GM18519 (cell line): ENCODE measurements at regions not wholly inside any gene's neighbourhood (a gene's known extent, or its start where the extent isn't known, plus 50 kb on each side); places are given as distances from the start of the nearest gene placed in this dataset.

Experiments
- ATAC-seq: cut with Tn5 transposase; IDR thresholded peaks from one replicate; pipeline ENCODE4 v1.9.1; 2021; ENCODE audit warnings: mild to moderate bottlenecking, moderate library complexity; ENCODE audit not compliant: unreplicated experiment, low FRiP score

DNA sequence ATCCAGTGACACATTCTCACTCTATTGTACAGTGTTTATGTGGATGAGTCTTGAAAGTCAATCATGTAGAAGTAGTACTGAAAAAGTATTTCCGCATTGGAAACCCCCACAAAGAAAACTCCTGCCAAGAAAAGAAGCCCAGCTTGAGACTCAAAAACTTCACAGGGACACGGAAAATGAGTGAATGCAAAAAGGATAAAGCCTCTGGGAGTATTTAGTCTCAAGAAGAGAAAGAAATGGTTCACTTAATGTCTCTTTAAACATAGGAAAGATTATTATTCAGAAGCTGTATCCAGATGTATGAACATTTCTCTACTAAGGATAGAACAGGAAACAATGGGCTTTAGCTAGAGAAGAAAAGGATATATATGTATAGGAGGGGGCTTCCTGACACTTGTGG is 304.5 kb downstream of the BARHL2 start:
- ATAC-seq, result no peak

DNA sequence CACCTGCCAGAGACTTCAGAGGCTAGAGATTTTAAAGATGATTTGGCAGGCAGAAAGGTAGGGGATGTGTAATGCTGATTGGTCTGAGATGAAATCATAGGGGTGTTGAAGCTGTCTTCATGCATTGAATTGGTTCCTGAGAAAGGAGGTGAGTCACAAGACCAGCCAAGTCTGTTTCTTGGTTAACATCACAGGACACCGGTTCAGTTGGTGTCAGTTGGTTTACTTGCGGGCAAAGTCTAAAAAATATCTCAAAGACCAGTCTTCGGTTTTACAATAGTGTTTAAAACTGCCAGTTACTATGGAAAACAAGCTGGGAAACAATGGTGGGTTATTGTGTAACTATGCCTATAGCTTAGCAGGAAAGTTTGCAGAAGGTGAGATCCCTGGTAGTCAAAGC is 305.9 kb downstream of the BARHL2 start:
- no peak for ATAC-seq

DNA sequence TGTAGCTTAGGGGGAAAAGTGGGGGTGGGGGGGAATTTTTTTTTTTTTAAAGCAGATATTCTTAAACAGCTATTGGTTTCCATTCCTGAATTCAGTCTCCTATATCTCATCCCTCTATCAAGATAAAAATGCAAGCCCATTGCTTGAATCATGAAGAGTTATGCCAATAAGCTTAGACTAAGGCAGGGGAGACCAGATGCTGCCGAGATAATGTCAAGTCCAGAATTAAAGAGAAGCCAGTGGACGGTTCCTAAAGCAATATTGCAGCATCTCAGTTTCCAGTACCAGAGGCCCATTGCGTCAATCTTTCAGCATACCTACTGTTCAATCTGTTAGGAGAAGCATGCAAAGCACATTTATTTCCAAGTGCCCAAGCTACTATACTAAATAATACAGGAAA is 309.4 kb downstream of the BARHL2 start:
- ATAC-seq, result no peak

DNA sequence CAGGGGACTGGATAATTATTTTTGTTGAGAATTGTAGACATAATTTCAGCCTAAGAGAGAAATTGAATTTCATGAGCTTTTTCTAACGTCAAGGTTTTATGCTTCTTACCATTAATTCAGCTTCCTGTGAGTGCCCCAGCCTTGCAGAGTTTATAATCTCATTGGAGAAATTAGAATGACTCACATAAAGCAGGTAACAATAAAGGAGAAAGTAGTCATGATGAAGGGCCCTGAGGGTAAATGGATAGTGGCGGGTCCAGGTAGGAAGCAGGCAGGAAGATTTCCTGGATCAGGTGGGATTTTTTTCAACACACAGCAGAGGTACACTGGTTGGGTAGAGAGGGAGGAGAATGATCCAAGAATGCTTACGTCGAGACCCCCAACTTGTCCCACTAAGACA is 311.4 kb downstream of the BARHL2 start:
- no peak for ATAC-seq

DNA sequence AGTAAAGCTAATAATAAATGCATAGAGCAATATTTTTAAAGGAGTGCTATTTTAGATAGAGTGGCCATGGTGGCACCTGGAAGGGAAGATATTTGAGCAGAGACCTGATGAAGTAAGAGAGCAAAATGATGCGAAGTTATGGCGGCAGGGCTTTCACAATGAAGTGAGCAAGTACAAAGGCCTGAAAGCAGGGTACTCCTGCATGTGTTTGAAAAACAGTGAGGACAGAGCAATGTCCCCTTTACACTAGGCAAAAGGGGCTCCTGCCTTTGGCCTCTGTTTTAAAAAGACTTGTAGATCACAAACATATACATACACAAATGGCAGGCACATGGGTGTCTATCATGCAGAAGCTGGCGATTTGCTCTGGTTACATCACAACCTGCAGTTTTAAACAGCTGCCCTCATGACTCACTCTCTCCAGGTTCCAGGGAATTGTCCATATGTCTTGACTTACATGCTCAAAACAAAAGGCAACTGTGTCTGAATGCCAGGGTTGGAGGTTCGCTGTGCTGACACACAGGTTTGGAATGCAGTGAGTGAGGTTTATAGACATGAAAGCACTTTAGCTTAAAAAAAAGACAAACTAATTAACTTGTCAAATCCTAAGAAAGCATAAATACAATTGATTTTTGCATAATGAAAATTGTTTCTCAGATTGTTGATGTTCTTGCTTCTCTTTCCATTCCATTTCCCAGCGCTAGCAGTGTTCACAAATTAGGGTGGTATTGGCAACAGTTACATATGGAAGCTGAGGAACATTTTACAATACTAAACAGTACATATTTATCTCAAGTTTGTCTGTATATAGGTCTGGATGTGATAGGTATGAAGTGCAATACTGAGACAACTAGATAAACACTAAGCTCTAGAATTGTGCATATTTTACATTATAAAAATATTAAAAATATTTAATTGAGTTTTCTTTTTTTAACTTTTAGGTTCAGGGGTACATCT is 313.9 kb downstream of the BARHL2 start:
- ATAC-seq, result no peak

DNA sequence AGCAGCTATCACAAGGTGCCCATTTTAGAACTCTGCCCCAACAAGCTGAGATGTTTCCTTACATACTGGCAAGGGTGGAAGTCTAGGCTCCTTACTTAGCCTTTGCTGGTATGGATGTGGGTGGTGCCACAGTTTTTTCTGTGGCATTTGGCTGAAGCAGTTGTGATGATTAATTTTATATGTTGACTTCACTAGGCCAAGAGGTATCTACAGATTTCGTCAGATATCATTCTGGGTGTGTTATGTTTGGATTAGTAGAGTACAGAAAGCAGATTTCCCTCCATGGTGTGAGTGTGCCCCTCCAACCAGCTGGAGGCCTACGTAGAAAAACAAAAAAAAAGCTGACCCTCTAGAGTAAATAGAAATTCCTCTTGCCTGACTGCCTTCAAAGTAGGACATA is 317.0 kb downstream of the BARHL2 start:
- no peak for ATAC-seq

DNA sequence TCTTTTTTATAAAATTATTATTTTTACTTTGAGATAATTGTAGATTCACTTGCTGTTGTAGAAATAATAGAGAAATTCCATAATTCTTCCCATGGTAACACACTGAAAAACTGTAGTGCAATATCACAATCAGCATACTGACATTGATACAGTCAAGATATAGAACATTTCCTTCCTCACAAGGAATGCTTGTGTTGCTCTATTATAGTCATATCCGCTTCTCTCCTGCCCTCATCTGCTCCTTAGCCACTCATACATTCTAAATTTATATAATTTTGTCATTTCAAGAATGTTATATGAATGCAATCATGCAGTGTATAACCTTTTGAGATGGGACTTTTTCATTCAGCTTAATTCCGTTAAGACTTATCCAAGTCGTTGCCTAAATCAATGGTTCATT is 320.2 kb downstream of the BARHL2 start:
- no peak for ATAC-seq

DNA sequence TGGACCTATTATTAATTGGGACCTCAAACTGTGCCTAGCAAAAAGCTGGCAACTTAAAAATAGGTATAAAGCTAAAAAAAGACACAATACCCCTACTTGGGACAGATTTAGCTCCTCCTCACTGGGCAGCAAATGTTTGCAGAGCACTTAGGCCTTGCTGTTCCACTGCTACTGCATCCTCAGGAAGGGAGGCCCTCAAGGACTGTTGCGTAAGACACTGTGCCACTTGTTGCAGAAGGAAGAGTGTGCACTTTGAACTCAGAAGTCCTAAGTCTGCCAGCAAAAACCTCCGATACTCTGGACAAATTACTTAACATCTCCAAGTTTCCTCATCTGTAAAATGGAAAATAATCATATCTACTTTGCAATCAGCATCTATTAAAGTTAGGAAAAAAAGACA is 322.9 kb downstream of the BARHL2 start:
- ATAC-seq, result no peak

DNA sequence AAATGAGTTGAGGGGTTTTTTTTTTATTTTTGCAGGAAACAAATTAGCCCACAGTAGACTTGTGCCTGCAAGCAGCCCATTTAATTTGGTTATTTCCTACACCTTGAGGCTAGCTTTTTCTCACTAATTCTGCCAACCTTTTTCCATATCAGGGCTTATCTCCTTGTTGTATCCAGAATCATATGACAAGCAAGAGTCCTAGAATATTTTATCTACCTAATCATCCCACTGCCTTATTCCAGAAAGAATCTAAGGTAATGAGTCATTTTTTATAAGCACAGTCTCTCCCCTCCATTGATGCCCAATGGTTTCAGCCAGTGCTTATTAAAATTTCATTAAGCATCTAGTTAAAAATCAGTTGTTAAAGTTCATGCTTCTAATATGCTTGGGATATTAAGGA is 324.1 kb downstream of the BARHL2 start:
- no peak for ATAC-seq

DNA sequence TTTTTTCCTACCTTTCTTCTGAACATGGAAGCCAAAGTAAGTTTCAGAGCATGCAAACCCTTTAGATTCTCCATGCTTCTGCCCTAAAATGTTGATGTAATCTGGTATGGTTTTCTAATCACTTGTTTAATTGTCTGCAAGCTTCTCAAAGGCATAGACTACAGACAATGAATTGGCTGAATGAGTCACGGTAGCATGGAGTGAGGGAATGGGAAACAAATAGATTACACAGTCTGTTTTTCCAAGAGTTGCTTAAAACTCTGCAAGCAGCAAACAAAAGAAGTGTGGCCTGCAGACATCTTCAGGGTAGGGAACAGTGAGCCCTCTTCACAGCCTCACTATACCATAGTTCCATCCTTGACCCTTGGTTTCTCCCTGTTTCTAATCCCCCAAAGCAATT is 326.0 kb downstream of the BARHL2 start:
- ATAC-seq, result no peak

DNA sequence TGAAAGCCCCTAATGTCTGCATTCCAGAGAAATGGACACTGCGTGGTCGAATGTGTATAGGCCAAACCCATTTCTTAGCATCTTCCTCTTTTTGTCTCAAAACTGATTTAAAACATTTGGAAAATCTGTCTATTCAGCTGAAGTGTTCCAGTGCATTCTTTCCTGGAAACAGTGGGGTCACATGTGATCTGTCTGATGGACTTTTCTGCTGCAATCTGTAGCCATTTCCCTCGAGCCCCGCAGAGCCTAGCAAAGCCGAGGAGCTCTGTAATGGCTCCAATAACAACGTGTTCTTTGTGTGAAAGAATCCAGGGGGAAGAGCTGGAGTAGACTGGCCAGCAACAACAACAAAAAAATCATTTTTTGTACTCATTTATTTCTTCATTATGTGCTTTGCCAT is 329.3 kb downstream of the BARHL2 start:
- no peak for ATAC-seq

DNA sequence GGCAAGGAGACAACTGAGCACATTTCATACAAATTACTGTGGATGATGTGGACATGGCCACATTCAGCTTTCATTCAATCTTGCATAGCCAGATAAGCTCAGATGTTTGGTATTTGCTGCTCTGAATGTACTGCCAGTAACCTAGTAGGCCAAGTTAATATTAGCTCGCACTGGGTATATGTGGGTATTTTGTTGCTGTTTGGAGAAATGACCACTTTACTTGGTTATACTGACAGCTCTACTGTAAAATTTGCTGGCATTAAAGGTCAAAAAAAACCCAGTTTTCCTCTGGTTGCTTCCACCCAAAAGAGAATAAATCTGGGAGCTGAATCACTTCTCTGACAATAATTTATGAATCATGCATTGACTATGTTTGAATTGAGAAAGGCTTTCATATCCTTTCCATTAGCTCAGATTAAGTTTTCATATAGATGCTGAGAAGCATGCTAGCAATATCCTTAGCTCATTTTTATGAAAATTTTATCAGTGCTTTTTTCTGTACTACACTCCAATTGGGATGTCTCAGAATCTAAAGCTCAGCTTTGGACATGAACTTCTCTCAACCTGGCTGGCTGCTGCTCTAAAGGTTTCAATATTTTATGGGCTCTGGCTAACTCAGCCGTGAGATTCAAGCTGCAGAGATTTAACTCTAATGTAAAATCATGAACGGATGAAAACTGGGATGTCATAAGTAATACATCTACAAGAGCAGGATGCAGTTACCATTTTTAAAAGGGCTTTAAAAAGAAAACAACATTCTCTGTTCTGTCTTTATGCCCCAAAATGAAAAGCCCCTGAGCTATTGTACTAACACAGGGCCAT is 330.0 kb downstream of the BARHL2 start:
- no peak for ATAC-seq

DNA sequence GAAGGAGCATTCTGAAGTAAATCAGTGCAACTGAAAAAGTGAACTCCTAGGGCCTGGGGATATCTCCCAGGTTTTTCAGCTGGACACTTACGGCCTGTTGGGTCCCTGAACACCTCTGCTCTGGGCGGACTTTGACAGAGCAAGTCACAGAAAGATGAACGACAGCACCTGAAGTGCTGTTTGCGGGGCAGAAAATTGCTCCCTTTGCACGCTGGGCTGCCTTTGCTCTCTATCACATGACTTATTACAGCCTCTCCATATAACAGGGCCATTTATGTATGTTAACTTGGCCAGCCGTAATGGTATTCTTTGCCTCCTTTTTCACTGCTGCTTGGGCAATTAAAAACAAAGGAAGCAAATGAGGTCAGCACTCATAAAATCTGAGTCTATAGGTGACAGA is 332.9 kb downstream of the BARHL2 start:
- ATAC-seq, result no peak

DNA sequence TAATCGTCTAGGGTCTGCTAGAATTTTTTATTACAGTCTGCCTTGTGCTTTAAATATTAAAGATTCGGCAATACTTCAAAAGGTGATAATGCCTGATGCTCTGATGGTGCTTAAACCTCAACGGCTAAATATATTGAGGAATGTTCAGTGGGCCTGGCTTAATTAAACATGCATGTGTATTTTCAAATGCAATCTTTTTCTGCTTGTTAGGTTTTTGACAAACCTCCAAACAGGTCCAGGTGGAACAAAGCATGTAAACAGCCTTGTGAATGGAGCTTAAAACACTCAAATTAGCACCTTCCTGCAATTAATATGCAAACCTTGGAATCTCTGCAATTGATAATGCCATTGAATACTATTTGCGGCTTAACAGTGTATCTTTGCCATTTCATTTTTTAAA is 334.9 kb downstream of the BARHL2 start:
- ATAC-seq, result no peak

DNA sequence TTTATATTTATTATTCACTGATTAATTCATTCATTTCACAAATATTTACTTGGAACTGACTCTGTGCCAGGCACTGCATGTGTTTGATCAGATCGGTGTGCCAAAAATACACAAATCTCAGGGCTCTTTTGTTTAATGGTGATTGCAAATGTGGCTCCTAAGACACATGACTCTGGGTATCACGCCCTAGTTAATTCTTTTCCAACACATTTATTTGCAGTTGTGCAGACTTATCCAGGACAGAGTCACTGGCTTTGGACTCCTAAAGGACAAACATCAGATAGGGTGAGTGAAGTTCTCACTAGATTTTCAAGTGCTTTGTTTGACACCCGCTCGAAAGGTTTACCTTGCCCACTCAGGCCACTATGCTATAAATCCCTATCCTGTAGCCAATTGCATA is 335.5 kb downstream of the BARHL2 start:
- no peak for ATAC-seq

DNA sequence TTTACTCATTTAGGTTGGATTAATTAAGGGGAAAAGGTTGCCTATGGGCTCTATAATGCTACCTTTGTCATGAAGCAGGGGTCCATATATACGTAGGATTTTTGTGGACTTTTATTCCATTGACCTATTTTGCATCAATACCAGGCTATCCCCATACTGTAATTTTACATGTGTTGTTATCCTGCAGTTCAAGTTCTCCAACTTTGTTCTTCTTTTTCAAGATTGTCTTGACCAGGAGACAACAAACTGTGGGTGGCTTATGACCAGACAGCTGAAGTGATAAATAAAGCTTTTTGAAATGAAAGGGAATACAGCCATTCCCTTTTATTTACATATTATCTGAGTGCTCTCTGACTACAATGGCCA is 345.7 kb downstream of the BARHL2 start:
- ATAC-seq, result no peak

DNA sequence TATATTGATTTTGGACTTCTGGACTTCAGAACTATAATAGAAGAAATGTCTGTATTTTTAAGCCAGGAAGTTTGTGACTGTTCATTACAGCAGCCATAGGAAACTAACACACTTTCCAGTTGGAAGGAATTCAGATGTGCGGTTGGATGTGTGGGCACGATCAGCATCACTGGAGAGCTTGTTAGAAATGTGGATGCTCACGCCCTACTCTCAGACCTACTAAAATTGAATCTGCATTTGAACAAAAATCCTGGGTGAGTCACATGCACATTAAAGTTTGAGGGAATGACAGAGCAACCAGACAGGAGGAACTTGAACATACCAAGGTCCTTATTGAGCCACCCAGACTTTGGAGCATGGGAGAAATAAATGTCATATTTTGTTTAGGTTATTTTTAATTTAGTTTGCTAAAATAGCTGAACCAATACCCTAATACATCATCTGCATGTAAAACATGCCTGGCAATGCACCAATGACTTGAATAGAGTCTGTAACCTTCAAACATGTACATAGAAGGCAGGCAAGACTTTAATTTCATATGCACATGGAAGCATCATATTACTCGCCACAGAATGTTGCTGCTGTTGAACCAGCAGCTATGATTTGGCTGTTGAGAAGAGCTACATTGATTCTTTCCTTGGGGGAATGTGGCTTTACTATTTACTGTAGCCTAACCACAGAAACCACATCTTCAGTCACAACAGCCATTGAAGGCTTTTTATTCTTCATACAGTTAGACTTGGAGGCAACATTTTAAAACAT is 346.2 kb downstream of the BARHL2 start:
- ATAC-seq, result no peak

DNA sequence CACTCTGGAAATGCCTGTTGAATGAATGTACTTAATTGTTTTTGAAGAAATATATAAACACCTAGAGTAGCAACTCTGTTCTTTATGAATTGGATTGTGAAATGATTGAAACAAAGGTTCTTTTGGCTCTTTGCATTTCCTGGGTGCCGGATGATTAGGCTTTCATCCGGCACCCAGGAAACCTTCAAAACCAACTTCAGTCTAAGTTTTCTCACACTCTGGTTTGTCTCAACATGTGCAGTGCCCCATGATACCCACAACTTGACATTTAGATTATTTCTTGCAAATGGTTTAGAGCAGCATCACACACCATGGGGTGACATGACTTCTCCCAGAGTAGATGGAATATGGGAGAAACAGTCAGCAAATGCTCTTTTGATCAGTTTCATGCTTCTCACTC is 354.9 kb downstream of the BARHL2 start:
- ATAC-seq, result no peak

DNA sequence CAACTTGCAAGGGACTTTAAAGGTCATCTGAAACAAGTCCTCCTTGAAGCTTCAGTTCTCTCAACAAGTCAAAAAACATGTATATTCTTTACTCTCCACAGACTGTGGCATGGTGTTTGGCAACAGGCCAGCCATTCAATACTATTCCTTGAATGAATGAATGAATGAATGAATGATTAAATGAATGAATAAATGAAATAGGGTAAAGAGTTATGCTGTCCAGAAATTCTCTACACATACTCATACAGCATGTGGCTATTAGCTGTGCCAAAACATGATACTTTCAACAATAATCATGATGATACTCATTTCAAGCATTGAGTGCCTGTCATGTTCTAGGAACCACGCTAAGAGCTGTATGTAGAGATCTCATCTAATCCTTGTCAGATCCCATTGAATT is 356.1 kb downstream of the BARHL2 start:
- no peak for ATAC-seq

DNA sequence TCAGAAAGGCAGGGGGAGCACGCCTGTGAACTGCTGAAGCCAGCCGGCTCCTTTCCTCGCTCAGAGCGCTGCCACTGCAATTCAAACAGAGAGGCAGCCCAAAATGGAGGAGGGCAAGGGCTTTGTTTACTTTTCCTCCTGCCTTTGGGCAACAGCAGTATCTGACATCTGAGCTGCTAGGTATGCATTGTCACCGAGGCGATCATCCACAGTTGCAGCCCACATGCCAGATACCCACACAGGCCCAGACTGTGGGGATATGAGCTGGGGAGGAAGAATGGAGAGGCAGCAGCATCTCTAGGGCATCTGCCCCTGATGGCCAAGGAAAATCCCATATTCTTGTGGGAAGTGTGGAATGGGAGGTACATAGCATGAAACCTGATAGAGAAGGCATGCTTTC is 357.1 kb downstream of the BARHL2 start:
- ATAC-seq, result no peak

DNA sequence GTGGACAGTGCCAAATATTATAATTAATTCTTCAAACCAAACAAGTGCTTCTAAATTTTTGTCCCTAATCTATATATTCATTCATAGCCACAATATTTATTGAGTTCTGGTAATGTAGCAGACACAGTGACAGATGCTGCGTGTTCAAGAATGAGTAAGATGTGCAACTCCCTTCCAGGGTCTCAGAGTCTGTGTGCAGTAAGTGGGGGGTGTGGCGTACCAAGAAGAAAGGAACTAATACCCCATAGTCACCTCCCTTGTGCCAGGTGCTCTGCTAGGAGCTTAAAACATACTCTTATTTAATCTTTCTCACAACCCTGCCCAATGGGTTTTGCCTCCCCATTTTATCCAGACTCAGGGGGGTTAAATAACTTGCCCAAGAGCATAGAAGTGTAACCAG is 358.7 kb downstream of the BARHL2 start:
- ATAC-seq, result peak; percentile 35
